ENCODE measurements at regions not wholly inside any gene's neighbourhood (a gene's known extent, or its start where the extent isn't known, plus 50 kb on each side); places are given as distances from the start of the nearest gene placed in this dataset.

GRCh38 chr5:108546939-108547338 is 165.0 kb upstream of the FBXL17 start:
- TF ChIP-seq POLR2AphosphoS5 (IDR thresholded peaks at IDR 0.05; ENCODE audit: insufficient read depth in 1 of 2, low read depth in 1 of 2) = no peak
- TF ChIP-seq CTCF (IDR thresholded peaks at IDR 0.05) = no peak
- no peak for TF ChIP-seq POLR2A (IDR thresholded peaks at IDR 0.05)

Measured in vagina (tissue), 2 donors.